HG03354 (cell line): ENCODE measurements at regions not wholly inside any gene's neighbourhood (a gene's known extent, or its start where the extent isn't known, plus 50 kb on each side); places are given as distances from the start of the nearest gene placed in this dataset.
"Not testable (repeated sequence)": the region's sequence is repeated elsewhere in the genome, so short reads cannot be mapped to it uniquely, and the experiment has no call there.

ENCODE experiments used
- ATAC-seq: cut with Tn5 transposase; IDR thresholded peaks from one replicate; pipeline ENCODE4 v1.9.1; 2021; ENCODE audit warnings: mild to moderate bottlenecking; ENCODE audit not compliant: unreplicated experiment, poor library complexity, severe bottlenecking

GRCh38 chr15:94864600-94864999 lies 633.2 kb downstream of the MCTP2 start:
- no peak for ATAC-seq

GRCh38 chr15:94868265-94868664 lies 636.9 kb downstream of the MCTP2 start:
- ATAC-seq, result not testable (repeated sequence)

GRCh38 chr15:94875550-94875949 lies 644.2 kb downstream of the MCTP2 start:
- no peak for ATAC-seq

GRCh38 chr15:94877833-94878232 lies 646.5 kb downstream of the MCTP2 start:
- no peak for ATAC-seq

GRCh38 chr15:94882071-94882712 lies 650.8 kb downstream of the MCTP2 start:
- ATAC-seq, result no peak

GRCh38 chr15:94887391-94887790 lies 656.0 kb downstream of the MCTP2 start:
- no peak for ATAC-seq

GRCh38 chr15:94889153-94889552 lies 657.8 kb downstream of the MCTP2 start:
- no peak for ATAC-seq

- no peak for ATAC-seq
Measured at GRCh38 chr15:94893091-94893490, 661.7 kb downstream of the MCTP2 start.

- ATAC-seq, result no peak
Measured at GRCh38 chr15:94894056-94894455, 662.7 kb downstream of the MCTP2 start.

GRCh38 chr15:94909510-94909909 lies 678.1 kb downstream of the MCTP2 start:
- ATAC-seq, result no peak

- no peak for ATAC-seq
Measured at GRCh38 chr15:94910166-94910565, 678.8 kb downstream of the MCTP2 start.

GRCh38 chr15:94912760-94913159 lies 681.4 kb downstream of the MCTP2 start:
- ATAC-seq, result no peak

- ATAC-seq, result no peak
Measured at GRCh38 chr15:94917068-94917467, 685.7 kb downstream of the MCTP2 start.

- no peak for ATAC-seq
Measured at GRCh38 chr15:94921936-94922335, 690.6 kb downstream of the MCTP2 start.

GRCh38 chr15:94924057-94924456 lies 692.7 kb downstream of the MCTP2 start:
- no peak for ATAC-seq

GRCh38 chr15:94924971-94925598 lies 693.7 kb downstream of the MCTP2 start:
- ATAC-seq, result no peak

GRCh38 chr15:94925680-94926079 lies 694.3 kb downstream of the MCTP2 start:
- no peak for ATAC-seq

- ATAC-seq, result no peak
Measured at GRCh38 chr15:94927003-94927402, 695.6 kb downstream of the MCTP2 start.

GRCh38 chr15:94929282-94929681 lies 697.9 kb downstream of the MCTP2 start:
- no peak for ATAC-seq

GRCh38 chr15:94930441-94930840 lies 699.1 kb downstream of the MCTP2 start:
- ATAC-seq, result no peak

GRCh38 chr15:94930960-94931359 lies 699.6 kb downstream of the MCTP2 start:
- ATAC-seq, result no peak

GRCh38 chr15:94934440-94934839 lies 703.1 kb downstream of the MCTP2 start:
- ATAC-seq, result no peak
